PC-3 (cell line): ENCODE measurements at regions not wholly inside any gene's neighbourhood (a gene's known extent, or its start where the extent isn't known, plus 50 kb on each side); places are given as distances from the start of the nearest gene placed in this dataset.

Experiments
- EZH2 ChIP-seq: fragments of 300-600 bp; sonication (generic); IDR thresholded peaks from one replicate; pipeline ENCODE4 v1.6.1; 2017; ENCODE audit warnings: antibody characterized with exemption, mild to moderate bottlenecking, low read length; ENCODE audit not compliant: unreplicated experiment
- EZH2phosphoT487 ChIP-seq: fragments of 300-600 bp; sonication (generic); IDR thresholded peaks from 2 replicates; pipeline ENCODE4 v1.6.1; 2018; ENCODE audit warnings: mild to moderate bottlenecking, antibody characterized with exemption, low read length, borderline replicate concordance
- TF ChIP-seq, protein P1 (sequence below): fragments of 300-600 bp; sonication (generic); conservative IDR thresholded peaks from 2 replicates; pipeline ENCODE4 v1.5.1; 2017; ENCODE audit warnings: antibody characterized with exemption, low read depth, mild to moderate bottlenecking, low read length

DNA sequence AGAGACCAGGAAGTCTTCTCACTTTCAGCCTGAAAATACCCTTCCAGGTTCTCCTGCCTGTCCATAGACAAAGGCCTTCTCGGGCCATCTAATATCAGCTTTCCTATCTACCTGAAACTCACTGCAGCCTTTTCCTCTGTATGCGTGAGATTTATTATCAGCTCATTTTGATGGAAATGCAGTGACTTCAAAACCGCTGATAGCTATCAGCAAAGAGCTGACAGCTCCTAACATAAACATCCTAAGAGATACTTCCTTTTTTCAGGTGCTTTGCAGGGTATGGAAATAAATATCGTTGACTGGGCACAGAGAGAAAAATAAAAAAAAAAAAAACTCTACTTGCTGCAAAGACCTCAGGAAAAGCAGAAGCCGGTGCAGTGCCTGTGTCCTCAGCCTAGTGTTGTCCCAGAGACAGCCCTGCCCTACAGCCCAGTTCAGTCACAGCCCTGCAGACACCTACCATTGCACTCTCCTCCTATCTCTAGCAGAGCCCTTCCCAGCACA lies 215.0 kb upstream of the EGLN3 start:
- TF ChIP-seq, protein P1, sequence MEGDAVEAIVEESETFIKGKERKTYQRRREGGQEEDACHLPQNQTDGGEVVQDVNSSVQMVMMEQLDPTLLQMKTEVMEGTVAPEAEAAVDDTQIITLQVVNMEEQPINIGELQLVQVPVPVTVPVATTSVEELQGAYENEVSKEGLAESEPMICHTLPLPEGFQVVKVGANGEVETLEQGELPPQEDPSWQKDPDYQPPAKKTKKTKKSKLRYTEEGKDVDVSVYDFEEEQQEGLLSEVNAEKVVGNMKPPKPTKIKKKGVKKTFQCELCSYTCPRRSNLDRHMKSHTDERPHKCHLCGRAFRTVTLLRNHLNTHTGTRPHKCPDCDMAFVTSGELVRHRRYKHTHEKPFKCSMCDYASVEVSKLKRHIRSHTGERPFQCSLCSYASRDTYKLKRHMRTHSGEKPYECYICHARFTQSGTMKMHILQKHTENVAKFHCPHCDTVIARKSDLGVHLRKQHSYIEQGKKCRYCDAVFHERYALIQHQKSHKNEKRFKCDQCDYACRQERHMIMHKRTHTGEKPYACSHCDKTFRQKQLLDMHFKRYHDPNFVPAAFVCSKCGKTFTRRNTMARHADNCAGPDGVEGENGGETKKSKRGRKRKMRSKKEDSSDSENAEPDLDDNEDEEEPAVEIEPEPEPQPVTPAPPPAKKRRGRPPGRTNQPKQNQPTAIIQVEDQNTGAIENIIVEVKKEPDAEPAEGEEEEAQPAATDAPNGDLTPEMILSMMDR = no peak
- TF ChIP-seq EZH2phosphoT487 (no peak), EZH2 (no peak)
